ENCODE measurements at regions not wholly inside any gene's neighbourhood (a gene's known extent, or its start where the extent isn't known, plus 50 kb on each side); places are given as distances from the start of the nearest gene placed in this dataset.

GRCh38 chr22:22783575-22783974, 104.0 kb upstream of the IGLL5 start:
- TF ChIP-seq CTCF (IDR thresholded peaks at IDR 0.05) = no peak
- TF ChIP-seq EP300 (IDR thresholded peaks at IDR 0.05) = no peak
- no peak for TF ChIP-seq POLR2A (IDR thresholded peaks at IDR 0.05)

Measured in ovary (tissue), 3 donors.